DOHH2 (cell line): ENCODE measurements at regions not wholly inside any gene's neighbourhood (a gene's known extent, or its start where the extent isn't known, plus 50 kb on each side); places are given as distances from the start of the nearest gene placed in this dataset.

ENCODE experiments used
- EZH2phosphoT487 ChIP-seq: fragments of 200-600 bp; sonication (generic); IDR thresholded peaks from 2 replicates; pipeline ENCODE4 v1.6.1; 2017; ENCODE audit warnings: borderline replicate concordance, mild to moderate bottlenecking, antibody characterized with exemption, low read length, moderate library complexity, mixed read lengths
- TF ChIP-seq, protein P1 (sequence below): fragments of 200-600 bp; sonication (generic); IDR thresholded peaks from one replicate; pipeline ENCODE4 v1.5.1; 2014; ENCODE audit warnings: antibody characterized with exemption, mild to moderate bottlenecking, low read depth, low read length; ENCODE audit not compliant: poor library complexity, severe bottlenecking

DNA sequence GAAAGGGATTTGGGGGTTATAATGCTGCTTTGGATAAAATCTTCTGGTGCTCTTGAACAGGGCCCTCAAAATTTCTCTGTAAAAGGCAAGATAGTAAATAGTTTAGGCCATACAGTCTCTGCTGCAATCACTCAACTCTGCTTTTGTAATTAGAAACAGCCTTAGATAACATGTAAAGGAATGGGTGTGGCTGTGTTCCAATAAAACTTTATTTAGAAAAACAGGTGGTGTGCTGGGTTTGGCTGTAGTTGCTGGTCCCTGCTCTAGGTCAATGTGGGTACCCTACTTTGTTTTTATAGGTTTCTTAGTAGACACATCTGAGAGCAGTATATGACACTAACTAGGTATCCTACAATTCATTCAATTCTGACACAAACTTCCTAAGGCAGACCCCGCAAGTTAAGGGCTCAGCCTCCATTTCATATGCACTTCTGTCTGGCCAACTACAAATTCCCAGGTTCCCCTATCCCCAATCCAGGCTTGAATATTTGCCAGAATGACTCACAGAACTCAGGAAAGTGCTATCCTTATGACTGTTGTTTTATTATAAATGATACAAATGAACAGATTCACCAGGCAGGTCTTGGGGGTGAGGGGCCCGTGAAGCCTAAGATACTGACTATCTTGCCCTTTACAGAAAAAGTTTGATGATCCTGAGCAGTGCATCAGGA lies 349.9 kb downstream of the RPS24 start:
- TF ChIP-seq, protein P1, sequence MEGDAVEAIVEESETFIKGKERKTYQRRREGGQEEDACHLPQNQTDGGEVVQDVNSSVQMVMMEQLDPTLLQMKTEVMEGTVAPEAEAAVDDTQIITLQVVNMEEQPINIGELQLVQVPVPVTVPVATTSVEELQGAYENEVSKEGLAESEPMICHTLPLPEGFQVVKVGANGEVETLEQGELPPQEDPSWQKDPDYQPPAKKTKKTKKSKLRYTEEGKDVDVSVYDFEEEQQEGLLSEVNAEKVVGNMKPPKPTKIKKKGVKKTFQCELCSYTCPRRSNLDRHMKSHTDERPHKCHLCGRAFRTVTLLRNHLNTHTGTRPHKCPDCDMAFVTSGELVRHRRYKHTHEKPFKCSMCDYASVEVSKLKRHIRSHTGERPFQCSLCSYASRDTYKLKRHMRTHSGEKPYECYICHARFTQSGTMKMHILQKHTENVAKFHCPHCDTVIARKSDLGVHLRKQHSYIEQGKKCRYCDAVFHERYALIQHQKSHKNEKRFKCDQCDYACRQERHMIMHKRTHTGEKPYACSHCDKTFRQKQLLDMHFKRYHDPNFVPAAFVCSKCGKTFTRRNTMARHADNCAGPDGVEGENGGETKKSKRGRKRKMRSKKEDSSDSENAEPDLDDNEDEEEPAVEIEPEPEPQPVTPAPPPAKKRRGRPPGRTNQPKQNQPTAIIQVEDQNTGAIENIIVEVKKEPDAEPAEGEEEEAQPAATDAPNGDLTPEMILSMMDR, result no peak
- TF ChIP-seq EZH2phosphoT487, result no peak
